Mesendoderm (in vitro differentiated cells): ENCODE measurements at regions not wholly inside any gene's neighbourhood (a gene's known extent, or its start where the extent isn't known, plus 50 kb on each side); places are given as distances from the start of the nearest gene placed in this dataset.

Source experiments
- DNase-seq: peaks from one replicate; pipeline ENCODE4 v3.0.0; 2013
- H2AK5ac ChIP-seq: 2 replicates; pipeline ENCODE4 v1.6.1; 2013; ENCODE audit warnings: low read length, inconsistent platforms
- H2BK120ac ChIP-seq: 2 replicates; pipeline ENCODE4 v1.6.1; 2013; ENCODE audit warnings: low read depth, mild to moderate bottlenecking, low read length, moderate library complexity, mixed read lengths
- H2BK15ac ChIP-seq: replicated peaks from 2 replicates; pipeline ENCODE4 v1.6.1; 2013; ENCODE audit warnings: low read depth, mild to moderate bottlenecking, moderate library complexity
- H2BK5ac ChIP-seq: 2 replicates; pipeline ENCODE4 v1.6.1; 2013; ENCODE audit warnings: low read length, inconsistent platforms
- H3K18ac ChIP-seq: 2 replicates; pipeline ENCODE4 v1.6.1; 2013; ENCODE audit warnings: mild to moderate bottlenecking, low read length, mixed read lengths
- H3K23ac ChIP-seq: one replicate; pipeline ENCODE4 v1.6.1; 2013; ENCODE audit warnings: low read length
- H3K27ac ChIP-seq: 2 replicates; pipeline ENCODE4 v1.5.1; 2013; ENCODE audit warnings: low read depth, mild to moderate bottlenecking, inconsistent platforms, low read length, moderate library complexity
- H3K27me3 ChIP-seq: 2 replicates; pipeline ENCODE4 v1.6.1; 2013; ENCODE audit warnings: low read length, control low read depth, mild to moderate bottlenecking, inconsistent platforms; ENCODE audit not compliant: insufficient read depth, poor library complexity
- H3K36me3 ChIP-seq: 2 replicates; pipeline ENCODE4 v1.6.1; 2013; ENCODE audit warnings: low read length, inconsistent platforms; ENCODE audit not compliant: control insufficient read depth, insufficient read depth
- H3K4ac ChIP-seq: one replicate; pipeline ENCODE4 v1.6.1; 2013; ENCODE audit warnings: low read depth, mild to moderate bottlenecking, low read length, moderate library complexity
- H3K4me1 ChIP-seq: 2 replicates; pipeline ENCODE4 v1.6.1; 2013; ENCODE audit warnings: low read depth, low read length, inconsistent platforms; ENCODE audit not compliant: control insufficient read depth
- H3K4me2 ChIP-seq: 2 replicates; pipeline ENCODE4 v1.6.1; 2013; ENCODE audit warnings: low read length
- H3K4me3 ChIP-seq: 2 replicates; pipeline ENCODE4 v1.5.1; 2013; ENCODE audit warnings: mild to moderate bottlenecking, low read length
- H3K56ac ChIP-seq: one replicate; pipeline ENCODE4 v1.6.1; 2013; ENCODE audit warnings: low read length
- H3K79me1 ChIP-seq: 2 replicates; pipeline ENCODE4 v1.6.1; 2013; ENCODE audit warnings: low read length, inconsistent platforms
- H3K79me2 ChIP-seq: 2 replicates; pipeline ENCODE4 v1.6.1; 2013; ENCODE audit warnings: mild to moderate bottlenecking, low read length; ENCODE audit not compliant: control insufficient read depth, insufficient read depth
- H3K9ac ChIP-seq: 2 replicates; pipeline ENCODE4 v1.6.1; 2013; ENCODE audit warnings: low read length, inconsistent platforms
- H4K5ac ChIP-seq: one replicate; pipeline ENCODE4 v1.6.1; 2013; ENCODE audit warnings: low read length
- H4K8ac ChIP-seq: one replicate; pipeline ENCODE4 v1.6.1; 2013; ENCODE audit warnings: low read depth, mild to moderate bottlenecking, control low read depth, low read length, moderate library complexity
- WGBS: extraction: QIAGEN DNeasy Blood & Tissue Kit; methylation state at CpG from one replicate; pipeline ENCODE4 v1.1.7; 2013; ENCODE audit warnings: low lambda C conversion rate, missing lambda C conversion rate; ENCODE audit not compliant: insufficient coverage; ENCODE audit errors: extremely low coverage; 5-methylcytosine and 5-hydroxymethylcytosine counted together

- H2BK15ac ChIP-seq: no peak overlapping the region
- no peak overlapping the region for H3K9ac ChIP-seq
- H3K4me3 ChIP-seq: no peak overlapping the region
- no peaks in the 10 kb centered on the region for H3K4me1 ChIP-seq
- no peaks in the 10 kb centered on the region for H3K79me2 ChIP-seq
- no peak overlapping the region for H3K56ac ChIP-seq
- H4K5ac ChIP-seq: no peak overlapping the region
- H3K27ac ChIP-seq: no peak overlapping the region
- no peak overlapping the region for H2BK120ac ChIP-seq
- no CpG with 5 or more reads among the region's 6 CpGs for WGBS
- no peak overlapping the region for H3K4ac ChIP-seq
- H4K8ac ChIP-seq: no peak overlapping the region
- H3K27me3 ChIP-seq: no peaks in the 10 kb centered on the region
- no peak overlapping the region for H3K18ac ChIP-seq
- H2AK5ac ChIP-seq: no peak overlapping the region
- no peaks in the 10 kb centered on the region for H3K36me3 ChIP-seq
- no peak overlapping the region for H3K4me2 ChIP-seq
- no peak for DNase-seq
- H3K23ac ChIP-seq: no peak overlapping the region
- no peak overlapping the region for H2BK5ac ChIP-seq
- H3K79me1 ChIP-seq: no peaks in the 10 kb centered on the region
Observed at GRCh38 chr16:26511463-26511862, 555.3 kb upstream of the C16orf82 start.

- Histone ChIP-seq H4K8ac (no peak overlapping the region), H3K18ac (no peak overlapping the region), H2BK120ac (no peak overlapping the region), H3K4me3 (no peak overlapping the region), H2BK5ac (no peak overlapping the region), H3K4me1 (no peaks in the 10 kb centered on the region), H3K4ac (no peak overlapping the region), H3K9ac (no peak overlapping the region), H3K79me1 (no peaks in the 10 kb centered on the region), H3K79me2 (no peaks in the 10 kb centered on the region), H3K4me2 (no peak overlapping the region), H3K36me3 (no peaks in the 10 kb centered on the region), H3K23ac (no peak overlapping the region), H3K27ac (no peak overlapping the region), H3K27me3 (no peaks in the 10 kb centered on the region), H4K5ac (no peak overlapping the region), H2BK15ac (no peak overlapping the region), H3K56ac (no peak overlapping the region), H2AK5ac (no peak overlapping the region)
- DNase-seq: no peak
- WGBS: no CpG with 5 or more reads among the region's 4 CpGs
Observed at GRCh38 chr16:26521626-26522025, 545.1 kb upstream of the C16orf82 start.

- no peak overlapping the region for H3K4me3 ChIP-seq
- no CpG with 5 or more reads among the region's 6 CpGs for WGBS
Observed at GRCh38 chr16:26524281-26524680, 542.4 kb upstream of the C16orf82 start.

GRCh38 chr16:26524846-26525245 lies 541.9 kb upstream of the C16orf82 start:
- no peak for DNase-seq
- Histone ChIP-seq H3K23ac (no peak overlapping the region), H2BK15ac (no peak overlapping the region), H3K4me2 (no peak overlapping the region), H3K36me3 (no peaks in the 10 kb centered on the region), H2BK120ac (no peak overlapping the region), H2AK5ac (no peak overlapping the region), H4K8ac (no peak overlapping the region), H3K27ac (no peak overlapping the region), H3K4me1 (no peaks in the 10 kb centered on the region), H3K79me1 (no peaks in the 10 kb centered on the region), H3K4ac (no peak overlapping the region), H4K5ac (no peak overlapping the region), H2BK5ac (no peak overlapping the region), H3K56ac (no peak overlapping the region), H3K18ac (no peak overlapping the region), H3K79me2 (no peaks in the 10 kb centered on the region), H3K9ac (no peak overlapping the region), H3K4me3 (no peak overlapping the region), H3K27me3 (no peaks in the 10 kb centered on the region)
- no CpG with 5 or more reads among the region's 3 CpGs for WGBS

More at GRCh38 chr16:26524281-26524680, 542.4 kb upstream of the C16orf82 start:
- no peaks in the 10 kb centered on the region for H3K36me3 ChIP-seq
- H2AK5ac ChIP-seq: no peak overlapping the region
- H3K18ac ChIP-seq: no peak overlapping the region
- H3K4ac ChIP-seq: no peak overlapping the region
- no peak for DNase-seq
- no peaks in the 10 kb centered on the region for H3K4me1 ChIP-seq
- H3K23ac ChIP-seq: no peak overlapping the region
- no peak overlapping the region for H3K4me2 ChIP-seq
- no peak overlapping the region for H4K8ac ChIP-seq
- H3K79me2 ChIP-seq: no peaks in the 10 kb centered on the region
- H4K5ac ChIP-seq: no peak overlapping the region
- no peaks in the 10 kb centered on the region for H3K79me1 ChIP-seq
- no peak overlapping the region for H2BK15ac ChIP-seq
- H3K56ac ChIP-seq: no peak overlapping the region
- H2BK5ac ChIP-seq: no peak overlapping the region
- no peak overlapping the region for H3K9ac ChIP-seq
- no peak overlapping the region for H2BK120ac ChIP-seq
- no peak overlapping the region for H3K27ac ChIP-seq
- no peaks in the 10 kb centered on the region for H3K27me3 ChIP-seq

GRCh38 chr16:26525856-26526255 lies 540.9 kb upstream of the C16orf82 start:
- Histone ChIP-seq H3K27me3 (no peaks in the 10 kb centered on the region), H2AK5ac (no peak overlapping the region), H2BK120ac (no peak overlapping the region), H2BK15ac (no peak overlapping the region), H3K4me1 (peaks cover 2% of the 10 kb centered on the region), H3K23ac (no peak overlapping the region), H3K79me2 (no peaks in the 10 kb centered on the region), H3K9ac (no peak overlapping the region), H2BK5ac (no peak overlapping the region), H4K8ac (no peak overlapping the region), H3K4me2 (no peak overlapping the region), H3K56ac (no peak overlapping the region), H3K79me1 (no peaks in the 10 kb centered on the region), H4K5ac (no peak overlapping the region), H3K36me3 (no peaks in the 10 kb centered on the region), H3K27ac (no peak overlapping the region), H3K4ac (no peak overlapping the region), H3K4me3 (no peak overlapping the region), H3K18ac (no peak overlapping the region)
- no peak for DNase-seq

- Histone ChIP-seq H3K27ac (no peak overlapping the region), H3K23ac (no peak overlapping the region), H4K8ac (no peak overlapping the region), H2BK15ac (no peak overlapping the region), H2BK120ac (no peak overlapping the region), H4K5ac (no peak overlapping the region), H3K79me1 (no peaks in the 10 kb centered on the region), H3K4ac (no peak overlapping the region), H2BK5ac (no peak overlapping the region), H3K4me2 (no peak overlapping the region), H3K4me3 (no peak overlapping the region), H3K27me3 (no peaks in the 10 kb centered on the region), H3K79me2 (no peaks in the 10 kb centered on the region), H2AK5ac (no peak overlapping the region), H3K36me3 (no peaks in the 10 kb centered on the region), H3K9ac (no peak overlapping the region), H3K4me1 (peaks cover 3% of the 10 kb centered on the region), H3K18ac (no peak overlapping the region), H3K56ac (no peak overlapping the region)
- no CpG with 5 or more reads among the region's 1 CpG for WGBS
- DNase-seq: no peak
Observed at GRCh38 chr16:26526633-26527032, 540.1 kb upstream of the C16orf82 start.
